HG02840 (cell line): ENCODE measurements at regions not wholly inside any gene's neighbourhood (a gene's known extent, or its start where the extent isn't known, plus 50 kb on each side); places are given as distances from the start of the nearest gene placed in this dataset.
A peak's percentile ranks its signal among the peaks of the same experiment; 100 is the strongest.
"Not testable (repeated sequence)": the region's sequence is repeated elsewhere in the genome, so short reads cannot be mapped to it uniquely, and the experiment has no call there.

Source experiments
- ATAC-seq: cut with Tn5 transposase; IDR thresholded peaks from one replicate; pipeline ENCODE4 v1.9.1; 2021; ENCODE audit warnings: mild to moderate bottlenecking, moderate library complexity, moderate number of reproducible peaks; ENCODE audit not compliant: unreplicated experiment, low FRiP score

GRCh38 chr5:124954784-124955183, 208.3 kb upstream of the ZNF608 start:
- ATAC-seq, result no peak

GRCh38 chr5:124956471-124957029, 210.1 kb upstream of the ZNF608 start:
- no peak for ATAC-seq

GRCh38 chr5:124957063-124957462, 210.6 kb upstream of the ZNF608 start:
- no peak for ATAC-seq

- no peak for ATAC-seq
These were observed 213.8 kb upstream of the ZNF608 start for GRCh38 chr5:124960266-124960665.

GRCh38 chr5:124961521-124961920, 215.1 kb upstream of the ZNF608 start:
- no peak for ATAC-seq

GRCh38 chr5:124962111-124962510, 215.7 kb upstream of the ZNF608 start:
- ATAC-seq, result no peak

- no peak for ATAC-seq
These were observed 216.3 kb upstream of the ZNF608 start for GRCh38 chr5:124962735-124963134.

- no peak for ATAC-seq
These were observed 216.9 kb upstream of the ZNF608 start for GRCh38 chr5:124963236-124963919.

GRCh38 chr5:124966741-124967140, 220.3 kb upstream of the ZNF608 start:
- not testable (repeated sequence) for ATAC-seq

GRCh38 chr5:124970381-124970780, 223.9 kb upstream of the ZNF608 start:
- not testable (repeated sequence) for ATAC-seq

- no peak for ATAC-seq
These were observed 226.3 kb upstream of the ZNF608 start for GRCh38 chr5:124972703-124973102.

- ATAC-seq, result no peak
These were observed 227.2 kb upstream of the ZNF608 start for GRCh38 chr5:124973661-124974060.

- no peak for ATAC-seq
These were observed 229.6 kb upstream of the ZNF608 start for GRCh38 chr5:124976086-124976485.

GRCh38 chr5:124979251-124979650, 232.8 kb upstream of the ZNF608 start:
- no peak for ATAC-seq

- ATAC-seq, result peak; percentile 79
These were observed 233.9 kb upstream of the ZNF608 start for GRCh38 chr5:124980163-124980941.

GRCh38 chr5:124981901-124982300, 235.5 kb upstream of the ZNF608 start:
- no peak for ATAC-seq

GRCh38 chr5:124986170-124986569, 239.7 kb upstream of the ZNF608 start:
- no peak for ATAC-seq

GRCh38 chr5:124986667-124987066, 240.2 kb upstream of the ZNF608 start:
- no peak for ATAC-seq

GRCh38 chr5:124987786-124988185, 241.3 kb upstream of the ZNF608 start:
- ATAC-seq, result not testable (repeated sequence)

GRCh38 chr5:124990723-124991122, 244.3 kb upstream of the ZNF608 start:
- no peak for ATAC-seq

GRCh38 chr5:124995421-124995820, 249.0 kb upstream of the ZNF608 start:
- no peak for ATAC-seq
